OCI-LY3 (cell line): ENCODE measurements at regions not wholly inside any gene's neighbourhood (a gene's known extent, or its start where the extent isn't known, plus 50 kb on each side); places are given as distances from the start of the nearest gene placed in this dataset.

Source experiments
- EZH2phosphoT487 ChIP-seq: fragments of 200-600 bp; shearing (Covaris generic); IDR thresholded peaks from 2 replicates; pipeline ENCODE4 v1.6.1; 2018; ENCODE audit warnings: antibody characterized with exemption, mixed run types, low read depth
- TF ChIP-seq, protein P1 (sequence below): fragments of 200-600, 300-600 bp; sonication (generic); IDR thresholded peaks from 2 replicates; pipeline ENCODE4 v1.5.1; 2014; ENCODE audit warnings: antibody characterized with exemption, low read length, low read depth

GRCh38 chr14:106511800-106512198, 985.4 kb downstream of the TMEM121 start:
- TF ChIP-seq, protein P1, sequence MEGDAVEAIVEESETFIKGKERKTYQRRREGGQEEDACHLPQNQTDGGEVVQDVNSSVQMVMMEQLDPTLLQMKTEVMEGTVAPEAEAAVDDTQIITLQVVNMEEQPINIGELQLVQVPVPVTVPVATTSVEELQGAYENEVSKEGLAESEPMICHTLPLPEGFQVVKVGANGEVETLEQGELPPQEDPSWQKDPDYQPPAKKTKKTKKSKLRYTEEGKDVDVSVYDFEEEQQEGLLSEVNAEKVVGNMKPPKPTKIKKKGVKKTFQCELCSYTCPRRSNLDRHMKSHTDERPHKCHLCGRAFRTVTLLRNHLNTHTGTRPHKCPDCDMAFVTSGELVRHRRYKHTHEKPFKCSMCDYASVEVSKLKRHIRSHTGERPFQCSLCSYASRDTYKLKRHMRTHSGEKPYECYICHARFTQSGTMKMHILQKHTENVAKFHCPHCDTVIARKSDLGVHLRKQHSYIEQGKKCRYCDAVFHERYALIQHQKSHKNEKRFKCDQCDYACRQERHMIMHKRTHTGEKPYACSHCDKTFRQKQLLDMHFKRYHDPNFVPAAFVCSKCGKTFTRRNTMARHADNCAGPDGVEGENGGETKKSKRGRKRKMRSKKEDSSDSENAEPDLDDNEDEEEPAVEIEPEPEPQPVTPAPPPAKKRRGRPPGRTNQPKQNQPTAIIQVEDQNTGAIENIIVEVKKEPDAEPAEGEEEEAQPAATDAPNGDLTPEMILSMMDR, result no peak
- no peak for TF ChIP-seq EZH2phosphoT487
